ENCODE measurements at regions not wholly inside any gene's neighbourhood (a gene's known extent, or its start where the extent isn't known, plus 50 kb on each side); places are given as distances from the start of the nearest gene placed in this dataset.

GRCh38 chr14:54337314-54337713, 59.5 kb upstream of the CDKN3 start:
- H3K4me3 ChIP-seq (ENCODE audit: low read depth, low read length) = no peak overlapping the region
- no peak for DNase-seq (ENCODE audit: low read depth)
- TF ChIP-seq CTCF (IDR thresholded peaks at IDR 0.05; ENCODE audit: low read depth, low read length, missing control alignments) = no peak
- in situ Hi-C loops (cut with HindIII; ENCODE audit: low sequenced_read_pairs) = loop anchor here (25.0 kb wide), 2 partner anchors 525 to 800 kb away; no protein-coding TSS in a partner anchor

GRCh38 chr14:54338696-54339317, 58.0 kb upstream of the CDKN3 start:
- TF ChIP-seq CTCF (IDR thresholded peaks at IDR 0.05; ENCODE audit: low read depth, low read length, missing control alignments) = peak; percentile 84
- no peak for DNase-seq (ENCODE audit: low read depth)
- in situ Hi-C loops (cut with HindIII; ENCODE audit: low sequenced_read_pairs) = loop anchor here (25.0 kb wide), 2 partner anchors 527 to 802 kb away; no protein-coding TSS in a partner anchor
- no peak overlapping the region for H3K4me3 ChIP-seq (ENCODE audit: low read depth, low read length)

- DNase-seq (ENCODE audit: low read depth) = no peak
- no peak overlapping the region for H3K4me3 ChIP-seq (ENCODE audit: low read depth, low read length)
- no peak for TF ChIP-seq CTCF (IDR thresholded peaks at IDR 0.05; ENCODE audit: low read depth, low read length, missing control alignments)
- in situ Hi-C loops (cut with HindIII; ENCODE audit: low sequenced_read_pairs) = loop anchor here (25.0 kb wide), 2 partner anchors 527 to 802 kb away; no protein-coding TSS in a partner anchor
Observed at GRCh38 chr14:54339771-54340170, 57.0 kb upstream of the CDKN3 start.

- TF ChIP-seq CTCF (IDR thresholded peaks at IDR 0.05; ENCODE audit: low read depth, low read length, missing control alignments) = no peak
- no peak overlapping the region for H3K4me3 ChIP-seq (ENCODE audit: low read depth, low read length)
- in situ Hi-C loops (cut with HindIII; ENCODE audit: low sequenced_read_pairs) = loop anchor here (25.0 kb wide), 2 partner anchors 531 to 806 kb away; no protein-coding TSS in a partner anchor
- DNase-seq (ENCODE audit: low read depth) = no peak
Observed at GRCh38 chr14:54342806-54343205, 54.0 kb upstream of the CDKN3 start.

- peak; percentile 79 for DNase-seq (ENCODE audit: low read depth)
- in situ Hi-C loops (cut with HindIII; ENCODE audit: low sequenced_read_pairs) = loop anchor here (25.0 kb wide), 2 partner anchors 531 to 806 kb away; no protein-coding TSS in a partner anchor
- no peak for TF ChIP-seq CTCF (IDR thresholded peaks at IDR 0.05; ENCODE audit: low read depth, low read length, missing control alignments)
- H3K4me3 ChIP-seq (ENCODE audit: low read depth, low read length) = no peak overlapping the region
Observed at GRCh38 chr14:54343272-54344121, 53.3 kb upstream of the CDKN3 start.

- TF ChIP-seq CTCF (IDR thresholded peaks at IDR 0.05; ENCODE audit: low read depth, low read length, missing control alignments) = no peak
- DNase-seq (ENCODE audit: low read depth) = no peak
- in situ Hi-C loops (cut with HindIII; ENCODE audit: low sequenced_read_pairs) = loop anchor here (25.0 kb wide), 2 partner anchors 532 to 807 kb away; no protein-coding TSS in a partner anchor
- H3K4me3 ChIP-seq (ENCODE audit: low read depth, low read length) = no peak overlapping the region
Observed at GRCh38 chr14:54344445-54344844, 52.4 kb upstream of the CDKN3 start.

All from astrocyte of the cerebellum (primary cell).